Astrocyte (in vitro differentiated cells and primary cell): ENCODE measurements at regions not wholly inside any gene's neighbourhood (a gene's known extent, or its start where the extent isn't known, plus 50 kb on each side); places are given as distances from the start of the nearest gene placed in this dataset.

Experiments
- EZH2 ChIP-seq: IDR thresholded peaks from 2 replicates; pipeline ENCODE4 v1.6.1; 2012; ENCODE audit warnings: mild to moderate bottlenecking, low read length, inconsistent platforms; ENCODE audit not compliant: insufficient read depth
- TF ChIP-seq, protein P1 (sequence below): IDR thresholded peaks from 2 replicates; pipeline ENCODE4 v1.5.1; 2011; ENCODE audit warnings: low read depth, mild to moderate bottlenecking, inconsistent platforms, low read length, moderate library complexity; ENCODE audit not compliant: insufficient read depth

DNA sequence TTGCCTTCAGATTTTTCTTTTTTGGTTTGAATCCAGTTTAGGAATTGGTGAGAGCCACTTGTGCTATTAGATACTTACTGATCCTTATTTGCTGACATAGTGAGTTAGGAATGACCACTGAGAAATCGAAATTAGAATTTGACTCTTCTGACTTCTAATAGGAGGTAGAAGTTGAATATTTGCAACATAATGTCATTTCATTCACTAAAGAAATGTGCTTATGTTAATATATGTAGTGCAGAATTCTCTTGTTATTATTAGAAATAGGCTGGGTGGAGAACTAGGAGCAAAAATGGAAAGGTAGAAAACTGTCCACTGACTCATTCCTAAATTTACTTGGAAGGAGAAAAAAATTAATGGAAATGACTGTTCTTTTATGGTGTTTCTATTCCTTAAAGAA lies 538.2 kb upstream of the SGO1 start:
- TF ChIP-seq, protein P1, sequence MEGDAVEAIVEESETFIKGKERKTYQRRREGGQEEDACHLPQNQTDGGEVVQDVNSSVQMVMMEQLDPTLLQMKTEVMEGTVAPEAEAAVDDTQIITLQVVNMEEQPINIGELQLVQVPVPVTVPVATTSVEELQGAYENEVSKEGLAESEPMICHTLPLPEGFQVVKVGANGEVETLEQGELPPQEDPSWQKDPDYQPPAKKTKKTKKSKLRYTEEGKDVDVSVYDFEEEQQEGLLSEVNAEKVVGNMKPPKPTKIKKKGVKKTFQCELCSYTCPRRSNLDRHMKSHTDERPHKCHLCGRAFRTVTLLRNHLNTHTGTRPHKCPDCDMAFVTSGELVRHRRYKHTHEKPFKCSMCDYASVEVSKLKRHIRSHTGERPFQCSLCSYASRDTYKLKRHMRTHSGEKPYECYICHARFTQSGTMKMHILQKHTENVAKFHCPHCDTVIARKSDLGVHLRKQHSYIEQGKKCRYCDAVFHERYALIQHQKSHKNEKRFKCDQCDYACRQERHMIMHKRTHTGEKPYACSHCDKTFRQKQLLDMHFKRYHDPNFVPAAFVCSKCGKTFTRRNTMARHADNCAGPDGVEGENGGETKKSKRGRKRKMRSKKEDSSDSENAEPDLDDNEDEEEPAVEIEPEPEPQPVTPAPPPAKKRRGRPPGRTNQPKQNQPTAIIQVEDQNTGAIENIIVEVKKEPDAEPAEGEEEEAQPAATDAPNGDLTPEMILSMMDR = no peak
- TF ChIP-seq EZH2 = no peak
